OCI-LY7 (cell line): ENCODE measurements at regions not wholly inside any gene's neighbourhood (a gene's known extent, or its start where the extent isn't known, plus 50 kb on each side); places are given as distances from the start of the nearest gene placed in this dataset.

Experiments
- EZH2phosphoT487 ChIP-seq: fragments of 200-600 bp; sonication (generic); IDR thresholded peaks from 2 replicates; pipeline ENCODE4 v1.6.1; 2018; ENCODE audit warnings: low read depth, borderline replicate concordance, mild to moderate bottlenecking, mixed run types, antibody characterized with exemption, low read length, moderate library complexity, mixed read lengths
- TF ChIP-seq, protein P1 (sequence below): fragments of 200-600 bp; sonication (generic); conservative IDR thresholded peaks from 2 replicates; pipeline ENCODE4 v1.5.1; 2014; ENCODE audit warnings: mild to moderate bottlenecking, antibody characterized with exemption, low read length, moderate library complexity, mixed read lengths

GRCh38 chr2:16777123-16777870 is 111.7 kb upstream of the CYRIA start:
- TF ChIP-seq, protein P1, sequence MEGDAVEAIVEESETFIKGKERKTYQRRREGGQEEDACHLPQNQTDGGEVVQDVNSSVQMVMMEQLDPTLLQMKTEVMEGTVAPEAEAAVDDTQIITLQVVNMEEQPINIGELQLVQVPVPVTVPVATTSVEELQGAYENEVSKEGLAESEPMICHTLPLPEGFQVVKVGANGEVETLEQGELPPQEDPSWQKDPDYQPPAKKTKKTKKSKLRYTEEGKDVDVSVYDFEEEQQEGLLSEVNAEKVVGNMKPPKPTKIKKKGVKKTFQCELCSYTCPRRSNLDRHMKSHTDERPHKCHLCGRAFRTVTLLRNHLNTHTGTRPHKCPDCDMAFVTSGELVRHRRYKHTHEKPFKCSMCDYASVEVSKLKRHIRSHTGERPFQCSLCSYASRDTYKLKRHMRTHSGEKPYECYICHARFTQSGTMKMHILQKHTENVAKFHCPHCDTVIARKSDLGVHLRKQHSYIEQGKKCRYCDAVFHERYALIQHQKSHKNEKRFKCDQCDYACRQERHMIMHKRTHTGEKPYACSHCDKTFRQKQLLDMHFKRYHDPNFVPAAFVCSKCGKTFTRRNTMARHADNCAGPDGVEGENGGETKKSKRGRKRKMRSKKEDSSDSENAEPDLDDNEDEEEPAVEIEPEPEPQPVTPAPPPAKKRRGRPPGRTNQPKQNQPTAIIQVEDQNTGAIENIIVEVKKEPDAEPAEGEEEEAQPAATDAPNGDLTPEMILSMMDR, result no peak
- no peak for TF ChIP-seq EZH2phosphoT487
